ENCODE measurements at regions not wholly inside any gene's neighbourhood (a gene's known extent, or its start where the extent isn't known, plus 50 kb on each side); places are given as distances from the start of the nearest gene placed in this dataset.

- peaks cover 2% of the 10 kb centered on the region for H3K36me3 Mint-ChIP-seq (ENCODE audit: low read depth)
- no peaks in the 10 kb centered on the region for H3K27me3 Mint-ChIP-seq (ENCODE audit: low read depth)
- H3K9me3 Mint-ChIP-seq (ENCODE audit: low read depth) = no peaks in the 10 kb centered on the region
- peaks cover 33% of the 10 kb centered on the region for H3K4me1 Mint-ChIP-seq (ENCODE audit: low read depth)
- no peak overlapping the region for H3K4me3 Mint-ChIP-seq (ENCODE audit: unreplicated experiment)
- TF ChIP-seq CTCF (IDR thresholded peaks at IDR 0.05) = no peak
- DNase-seq (ENCODE audit: low spot score) = no peak
- H3K27ac Mint-ChIP-seq (ENCODE audit: unreplicated experiment) = no peak overlapping the region
These were observed 669.4 kb downstream of the INHBA start for GRCh38 chr7:41033500-41033899.

- H3K4me3 Mint-ChIP-seq (ENCODE audit: unreplicated experiment) = no peak overlapping the region
- no peaks in the 10 kb centered on the region for H3K9me3 Mint-ChIP-seq (ENCODE audit: low read depth)
- peaks cover 45% of the 10 kb centered on the region for H3K4me1 Mint-ChIP-seq (ENCODE audit: low read depth)
- H3K27ac Mint-ChIP-seq (ENCODE audit: unreplicated experiment) = no peak overlapping the region
- DNase-seq (ENCODE audit: low spot score) = no peak
- TF ChIP-seq CTCF (IDR thresholded peaks at IDR 0.05) = no peak
- no peaks in the 10 kb centered on the region for H3K27me3 Mint-ChIP-seq (ENCODE audit: low read depth)
- peaks cover 2% of the 10 kb centered on the region for H3K36me3 Mint-ChIP-seq (ENCODE audit: low read depth)
These were observed 672.2 kb downstream of the INHBA start for GRCh38 chr7:41030673-41031072.

- TF ChIP-seq CTCF (IDR thresholded peaks at IDR 0.05) = no peak
- Mint-ChIP-seq H3K4me3 (ENCODE audit: unreplicated experiment) (no peak overlapping the region), H3K9me3 (ENCODE audit: low read depth) (no peaks in the 10 kb centered on the region), H3K36me3 (ENCODE audit: low read depth) (peaks cover 2% of the 10 kb centered on the region), H3K27ac (ENCODE audit: unreplicated experiment) (peak overlapping the region; percentile 62), H3K27me3 (ENCODE audit: low read depth) (no peaks in the 10 kb centered on the region), H3K4me1 (ENCODE audit: low read depth) (peaks cover 44% of the 10 kb centered on the region)
- DNase-seq (ENCODE audit: low spot score) = no peak
These were observed 673.8 kb downstream of the INHBA start for GRCh38 chr7:41029072-41029499.

- TF ChIP-seq CTCF (IDR thresholded peaks at IDR 0.05) = no peak
- no peaks in the 10 kb centered on the region for H3K27me3 Mint-ChIP-seq (ENCODE audit: low read depth)
- no peak for DNase-seq (ENCODE audit: low spot score)
- no peak overlapping the region for H3K4me3 Mint-ChIP-seq (ENCODE audit: unreplicated experiment)
- peaks cover 2% of the 10 kb centered on the region for H3K36me3 Mint-ChIP-seq (ENCODE audit: low read depth)
- H3K4me1 Mint-ChIP-seq (ENCODE audit: low read depth) = peaks cover 44% of the 10 kb centered on the region
- no peaks in the 10 kb centered on the region for H3K9me3 Mint-ChIP-seq (ENCODE audit: low read depth)
- H3K27ac Mint-ChIP-seq (ENCODE audit: unreplicated experiment) = peak overlapping the region; percentile 62
These were observed 674.3 kb downstream of the INHBA start for GRCh38 chr7:41028580-41028979.

- Mint-ChIP-seq H3K36me3 (ENCODE audit: low read depth) (no peaks in the 10 kb centered on the region), H3K27me3 (ENCODE audit: low read depth) (no peaks in the 10 kb centered on the region), H3K27ac (ENCODE audit: unreplicated experiment) (peak overlapping the region; percentile 75), H3K4me1 (ENCODE audit: low read depth) (peaks cover 41% of the 10 kb centered on the region), H3K4me3 (ENCODE audit: unreplicated experiment) (no peak overlapping the region), H3K9me3 (ENCODE audit: low read depth) (no peaks in the 10 kb centered on the region)
- TF ChIP-seq CTCF (IDR thresholded peaks at IDR 0.05) = no peak
- no peak for DNase-seq (ENCODE audit: low spot score)
These were observed 675.3 kb downstream of the INHBA start for GRCh38 chr7:41027428-41028115.
